GM12891 (cell line): ENCODE measurements at regions not wholly inside any gene's neighbourhood (a gene's known extent, or its start where the extent isn't known, plus 50 kb on each side); places are given as distances from the start of the nearest gene placed in this dataset.
"Not testable (repeated sequence)": the region's sequence is repeated elsewhere in the genome, so short reads cannot be mapped to it uniquely, and the experiment has no call there.

Experiments used
- DNase-seq: peaks from one replicate; pipeline ENCODE4 v3.0.0; 2011; ENCODE audit warnings: low spot score; ENCODE audit not compliant: insufficient read length
- FAIRE-seq: peaks from 2 replicates; lab custom pipeline; 2011; peaks lifted over from hg19 to GRCh38; lab: Jason Lieb, UNC
- PAX5 ChIP-seq: IDR thresholded peaks from 2 replicates; pipeline ENCODE4 v1.6.1; 2011; ENCODE audit warnings: low read length, moderate library complexity, mild to moderate bottlenecking; ENCODE audit not compliant: insufficient read depth, severe bottlenecking
- POLR2A ChIP-seq: IDR thresholded peaks from 2 replicates; pipeline ENCODE4 v1.6.1; 2011; ENCODE audit warnings: low read depth, low read length, control low read depth
- POLR2AphosphoS5 ChIP-seq: IDR thresholded peaks from 2 replicates; pipeline ENCODE4 v1.6.1; 2011; ENCODE audit warnings: low read depth, low read length, control low read depth
- POU2F2 ChIP-seq: IDR thresholded peaks from 2 replicates; pipeline ENCODE4 v1.6.1; 2011; ENCODE audit warnings: low read depth, mild to moderate bottlenecking, control low read depth, low read length, moderate library complexity
- SPI1 ChIP-seq: IDR thresholded peaks from 2 replicates; pipeline ENCODE4 v1.6.1; 2011; ENCODE audit warnings: low read depth, low read length, control low read depth
- TAF1 ChIP-seq: IDR thresholded peaks from 2 replicates; pipeline ENCODE4 v1.6.1; 2011; ENCODE audit warnings: low read depth, low read length, control low read depth

- no peak for FAIRE-seq
- TF ChIP-seq SPI1 (no peak), TAF1 (no peak), POLR2A (no peak), POLR2AphosphoS5 (no peak), POU2F2 (no peak), PAX5 (no peak)
- DNase-seq: no peak
These were observed 106.8 kb upstream of the PDE10A start for GRCh38 chr6:165769884-165770283.

GRCh38 chr6:165769401-165769800, 106.4 kb upstream of the PDE10A start:
- FAIRE-seq (no peak), DNase-seq (no peak)
- TF ChIP-seq SPI1 (peak; percentile 86), TAF1 (no peak)

GRCh38 chr6:165768961-165769360, 105.9 kb upstream of the PDE10A start:
- no peak for DNase-seq
- no peak for FAIRE-seq
- no peak for TF ChIP-seq TAF1
- no peak for TF ChIP-seq POU2F2

GRCh38 chr6:165767228-165767627, 104.2 kb upstream of the PDE10A start:
- no peak for DNase-seq
- no peak for TF ChIP-seq POLR2A
- FAIRE-seq: no peak

- FAIRE-seq (no peak), DNase-seq (no peak)
- TF ChIP-seq POLR2A (no peak), POLR2AphosphoS5 (no peak), TAF1 (no peak), POU2F2 (no peak), SPI1 (no peak), PAX5 (no peak)
These were observed 103.4 kb upstream of the PDE10A start for GRCh38 chr6:165766457-165766856.

- DNase-seq (no peak), FAIRE-seq (no peak)
- no peak for TF ChIP-seq POU2F2
- no peak for TF ChIP-seq TAF1
These were observed 103.0 kb upstream of the PDE10A start for GRCh38 chr6:165766026-165766425.

GRCh38 chr6:165765256-165765655, 102.2 kb upstream of the PDE10A start:
- not testable (repeated sequence) for DNase-seq, FAIRE-seq

- DNase-seq: no peak
- no peak for FAIRE-seq
- TF ChIP-seq POLR2A (no peak), TAF1 (no peak), POU2F2 (no peak), PAX5 (no peak), SPI1 (no peak), POLR2AphosphoS5 (no peak)
These were observed 99.8 kb upstream of the PDE10A start for GRCh38 chr6:165762876-165763275.

DNA sequence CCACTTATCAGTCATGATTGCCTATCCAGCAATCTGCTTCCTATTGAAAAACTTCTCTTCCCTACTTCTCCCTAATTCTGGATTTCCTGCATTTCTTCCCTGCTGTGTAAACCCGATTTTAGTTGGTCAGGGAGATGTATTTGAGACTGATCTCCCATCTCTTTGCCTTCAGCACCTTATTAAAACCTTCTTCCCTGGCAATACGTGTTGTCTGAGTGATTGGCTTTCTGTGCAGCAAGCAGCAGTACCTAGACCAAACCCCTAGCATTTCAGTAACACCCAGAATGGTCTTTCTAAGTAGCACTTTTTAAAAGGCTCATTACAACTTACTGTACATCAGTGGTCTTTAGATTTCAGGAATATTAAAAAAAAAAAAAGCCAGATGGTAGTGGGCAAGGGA, 99.1 kb upstream of the PDE10A start:
- no peak for FAIRE-seq
- TF ChIP-seq POLR2AphosphoS5 (no peak), TAF1 (no peak), POLR2A (no peak), POU2F2 (no peak), PAX5 (no peak), SPI1 (no peak)
- no peak for DNase-seq

DNA sequence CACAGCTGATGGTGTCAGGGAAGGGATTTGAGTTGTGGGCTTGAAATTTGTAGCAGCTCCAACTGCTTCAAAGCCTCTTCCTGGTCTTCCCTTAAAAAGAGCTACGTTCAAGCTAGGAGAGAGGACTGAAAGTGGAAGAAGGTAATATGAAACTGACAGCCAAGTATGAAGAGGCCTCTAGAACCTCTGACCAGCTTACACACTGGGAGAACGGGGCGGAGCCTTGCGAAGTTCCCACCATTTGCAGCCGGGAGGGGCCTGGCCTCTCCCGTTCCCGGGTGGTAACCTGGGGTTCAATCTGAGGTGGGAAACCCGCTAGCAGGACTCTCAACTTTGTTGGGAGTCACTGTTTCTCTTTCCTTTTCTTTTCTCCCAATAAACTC, 97.8 kb upstream of the PDE10A start:
- DNase-seq (no peak), FAIRE-seq (no peak)
- TF ChIP-seq POLR2A: no peak
- TF ChIP-seq SPI1: no peak
- no peak for TF ChIP-seq PAX5
- TF ChIP-seq POLR2AphosphoS5: no peak
- no peak for TF ChIP-seq POU2F2
- TF ChIP-seq TAF1: no peak

GRCh38 chr6:165760126-165760802, 97.2 kb upstream of the PDE10A start:
- DNase-seq (no peak), FAIRE-seq (no peak)
- no peak for TF ChIP-seq POLR2A
- no peak for TF ChIP-seq SPI1
- no peak for TF ChIP-seq POU2F2
- TF ChIP-seq POLR2AphosphoS5: no peak
- no peak for TF ChIP-seq PAX5
- TF ChIP-seq TAF1: no peak
